ENCODE measurements at regions not wholly inside any gene's neighbourhood (a gene's known extent, or its start where the extent isn't known, plus 50 kb on each side); places are given as distances from the start of the nearest gene placed in this dataset.

DNA sequence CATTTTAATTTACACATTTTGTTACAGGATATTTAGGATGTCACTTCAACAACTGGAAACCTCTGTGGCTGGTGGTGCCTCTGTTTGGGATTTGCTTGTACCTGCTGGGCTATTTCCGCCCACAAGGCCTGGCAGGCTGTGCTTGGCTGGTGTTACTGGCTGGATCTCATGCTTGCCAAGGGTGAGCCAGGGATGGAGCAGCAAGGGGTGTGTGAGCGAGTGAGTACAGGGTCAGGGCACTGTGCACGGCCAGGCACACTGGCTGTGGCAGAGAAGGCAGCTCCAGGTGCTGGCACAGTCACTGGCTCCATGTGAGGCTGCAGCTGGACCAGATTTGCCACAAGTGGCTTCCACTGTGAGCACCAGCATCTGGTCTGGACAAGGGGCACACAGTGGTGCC lies 1254.8 kb downstream of the SLITRK5 start:
- Histone ChIP-seq H3K4me3 (ENCODE audit: low read length) (no peak overlapping the region), H3K27ac (ENCODE audit: low read depth, low read length) (no peak overlapping the region), H3K9me2 (replicated peaks; ENCODE audit: control insufficient read depth, low read length) (no peaks in the 10 kb centered on the region), H3K27me3 (ENCODE audit: control insufficient read depth, low read length) (no peaks in the 10 kb centered on the region), H3K9me3 (ENCODE audit: control insufficient read depth, insufficient read depth, low read length) (peaks cover 13% of the 10 kb centered on the region; the same call in 1 of the 2 replicates), H4K20me1 (ENCODE audit: control insufficient read depth, insufficient read depth, low read depth, low read length) (no peaks in the 10 kb centered on the region), H3K36me3 (ENCODE audit: control insufficient read depth, low read length) (no peaks in the 10 kb centered on the region), H3F3A (ENCODE audit: control insufficient read depth, insufficient read depth) (no peaks in the 10 kb centered on the region), H3K4me1 (ENCODE audit: control insufficient read depth, low read length) (no peaks in the 10 kb centered on the region), H3K79me2 (ENCODE audit: control insufficient read depth, low read length) (no peaks in the 10 kb centered on the region), H3K4me2 (ENCODE audit: low read length) (no peak overlapping the region)
- TF ChIP-seq EZH2phosphoT487 (IDR thresholded peaks at IDR 0.05; ENCODE audit: borderline replicate concordance, low read length), result no peak
- TF ChIP-seq, protein P1, sequence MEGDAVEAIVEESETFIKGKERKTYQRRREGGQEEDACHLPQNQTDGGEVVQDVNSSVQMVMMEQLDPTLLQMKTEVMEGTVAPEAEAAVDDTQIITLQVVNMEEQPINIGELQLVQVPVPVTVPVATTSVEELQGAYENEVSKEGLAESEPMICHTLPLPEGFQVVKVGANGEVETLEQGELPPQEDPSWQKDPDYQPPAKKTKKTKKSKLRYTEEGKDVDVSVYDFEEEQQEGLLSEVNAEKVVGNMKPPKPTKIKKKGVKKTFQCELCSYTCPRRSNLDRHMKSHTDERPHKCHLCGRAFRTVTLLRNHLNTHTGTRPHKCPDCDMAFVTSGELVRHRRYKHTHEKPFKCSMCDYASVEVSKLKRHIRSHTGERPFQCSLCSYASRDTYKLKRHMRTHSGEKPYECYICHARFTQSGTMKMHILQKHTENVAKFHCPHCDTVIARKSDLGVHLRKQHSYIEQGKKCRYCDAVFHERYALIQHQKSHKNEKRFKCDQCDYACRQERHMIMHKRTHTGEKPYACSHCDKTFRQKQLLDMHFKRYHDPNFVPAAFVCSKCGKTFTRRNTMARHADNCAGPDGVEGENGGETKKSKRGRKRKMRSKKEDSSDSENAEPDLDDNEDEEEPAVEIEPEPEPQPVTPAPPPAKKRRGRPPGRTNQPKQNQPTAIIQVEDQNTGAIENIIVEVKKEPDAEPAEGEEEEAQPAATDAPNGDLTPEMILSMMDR (IDR thresholded peaks at IDR 0.05; ENCODE audit: low read depth, low read length, poor library complexity, severe bottlenecking), result no peak

DNA sequence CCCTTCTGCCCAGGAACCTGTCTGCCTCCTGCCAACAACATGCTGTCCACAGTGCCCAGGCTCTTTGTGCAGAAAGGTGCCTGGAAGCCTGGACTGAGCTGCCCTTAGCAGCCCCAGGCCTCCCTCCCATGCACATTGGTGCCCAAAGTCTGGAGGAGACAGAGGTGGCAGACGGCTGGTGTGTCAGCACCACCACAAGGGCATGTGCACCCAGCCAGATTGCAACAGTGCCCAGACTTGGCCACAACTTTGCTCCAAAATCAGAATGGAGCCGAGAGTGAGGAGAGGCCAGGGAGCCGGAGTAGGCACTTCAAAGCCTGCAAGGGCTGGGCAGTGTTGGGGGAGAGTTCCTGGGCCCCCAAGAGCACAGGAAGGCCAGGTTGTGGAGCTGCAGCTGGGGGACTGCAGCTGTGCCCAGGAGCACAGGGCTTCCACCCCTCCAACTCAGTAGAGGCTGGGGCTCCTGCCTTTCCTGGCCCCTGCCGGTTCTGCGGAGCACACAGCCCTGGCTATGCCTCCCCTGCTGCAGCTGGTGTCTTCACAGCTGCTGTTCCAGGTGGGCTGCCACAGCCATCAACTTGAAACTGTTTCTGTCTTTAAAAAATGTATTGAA lies 1255.8 kb downstream of the SLITRK5 start:
- no peaks in the 10 kb centered on the region for H3K9me2 ChIP-seq (replicated peaks; ENCODE audit: control insufficient read depth, low read length)
- H4K20me1 ChIP-seq (ENCODE audit: control insufficient read depth, insufficient read depth, low read depth, low read length), result no peaks in the 10 kb centered on the region
- no peaks in the 10 kb centered on the region for H3K79me2 ChIP-seq (ENCODE audit: control insufficient read depth, low read length)
- H3K27me3 ChIP-seq (ENCODE audit: control insufficient read depth, low read length), result no peaks in the 10 kb centered on the region
- TF ChIP-seq, protein P1 (IDR thresholded peaks at IDR 0.05; ENCODE audit: low read depth, low read length, poor library complexity, severe bottlenecking), result no peak
- TF ChIP-seq EZH2phosphoT487 (IDR thresholded peaks at IDR 0.05; ENCODE audit: borderline replicate concordance, low read length), result no peak
- no peaks in the 10 kb centered on the region for H3K36me3 ChIP-seq (ENCODE audit: control insufficient read depth, low read length)
- H3K27ac ChIP-seq (ENCODE audit: low read depth, low read length), result no peak overlapping the region
- no peaks in the 10 kb centered on the region for H3K4me1 ChIP-seq (ENCODE audit: control insufficient read depth, low read length)
- H3K9me3 ChIP-seq (ENCODE audit: control insufficient read depth, insufficient read depth, low read length), result peaks cover 13% of the 10 kb centered on the region; the same call in 1 of the 2 replicates
- H3K4me3 ChIP-seq (ENCODE audit: low read length), result no peak overlapping the region
- no peak overlapping the region for H3K4me2 ChIP-seq (ENCODE audit: low read length)
- H3F3A ChIP-seq (ENCODE audit: control insufficient read depth, insufficient read depth), result no peaks in the 10 kb centered on the region

DNA sequence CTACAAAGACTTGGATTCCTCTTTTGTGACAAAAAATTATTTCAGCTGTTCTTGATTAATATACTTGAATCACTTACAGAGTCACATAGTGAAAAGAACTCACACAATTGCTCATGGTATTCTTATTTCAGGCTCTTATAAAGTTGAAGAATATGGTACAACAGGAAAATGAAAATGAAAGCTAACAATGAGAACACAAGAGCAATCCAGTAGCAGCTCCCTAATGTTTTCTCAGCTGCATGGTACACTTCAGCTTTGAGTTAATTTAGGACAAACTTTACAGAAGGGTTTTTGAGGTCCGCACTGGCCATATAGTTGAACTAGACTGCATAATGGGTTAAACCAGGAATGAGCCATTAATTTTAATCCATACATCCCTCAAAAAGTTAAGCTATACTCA lies 1261.8 kb downstream of the SLITRK5 start:
- Histone ChIP-seq H3K36me3 (ENCODE audit: control insufficient read depth, low read length) (no peaks in the 10 kb centered on the region), H3K9me3 (ENCODE audit: control insufficient read depth, insufficient read depth, low read length) (no peaks in the 10 kb centered on the region; the same call in 1 of the 2 replicates), H3K4me2 (ENCODE audit: low read length) (no peak overlapping the region), H3K9me2 (replicated peaks; ENCODE audit: control insufficient read depth, low read length) (no peaks in the 10 kb centered on the region), H3K79me2 (ENCODE audit: control insufficient read depth, low read length) (no peaks in the 10 kb centered on the region), H3F3A (ENCODE audit: control insufficient read depth, insufficient read depth) (no peaks in the 10 kb centered on the region), H4K20me1 (ENCODE audit: control insufficient read depth, insufficient read depth, low read depth, low read length) (no peaks in the 10 kb centered on the region), H3K4me1 (ENCODE audit: control insufficient read depth, low read length) (no peaks in the 10 kb centered on the region), H3K27me3 (ENCODE audit: control insufficient read depth, low read length) (no peaks in the 10 kb centered on the region), H3K27ac (ENCODE audit: low read depth, low read length) (no peak overlapping the region), H3K4me3 (ENCODE audit: low read length) (no peak overlapping the region)
- no peak for TF ChIP-seq EZH2phosphoT487 (IDR thresholded peaks at IDR 0.05; ENCODE audit: borderline replicate concordance, low read length)
- TF ChIP-seq, protein P1 (IDR thresholded peaks at IDR 0.05; ENCODE audit: low read depth, low read length, poor library complexity, severe bottlenecking), result no peak
